HG03439 (cell line): ENCODE measurements at regions not wholly inside any gene's neighbourhood (a gene's known extent, or its start where the extent isn't known, plus 50 kb on each side); places are given as distances from the start of the nearest gene placed in this dataset.

Experiments used
- ATAC-seq: cut with Tn5 transposase; IDR thresholded peaks from one replicate; pipeline ENCODE4 v1.9.1; 2021; ENCODE audit warnings: mild to moderate bottlenecking, moderate library complexity; ENCODE audit not compliant: unreplicated experiment

GRCh38 chr12:75908961-75909605, 122.5 kb downstream of the PHLDA1 start:
- ATAC-seq, result no peak

GRCh38 chr12:75905922-75906321, 125.7 kb downstream of the PHLDA1 start:
- ATAC-seq, result no peak

- no peak for ATAC-seq
Observed at GRCh38 chr12:75900781-75901254, 130.8 kb downstream of the PHLDA1 start.

- no peak for ATAC-seq
Observed at GRCh38 chr12:75900226-75900625, 131.3 kb downstream of the PHLDA1 start.

- no peak for ATAC-seq
Observed at GRCh38 chr12:75894965-75895754, 136.4 kb downstream of the PHLDA1 start.

- no peak for ATAC-seq
Observed at GRCh38 chr12:75893765-75894164, 137.8 kb downstream of the PHLDA1 start.

GRCh38 chr12:75892731-75893408, 138.7 kb downstream of the PHLDA1 start:
- no peak for ATAC-seq

- ATAC-seq, result no peak
Observed at GRCh38 chr12:75891072-75891471, 140.5 kb downstream of the PHLDA1 start.

- no peak for ATAC-seq
Observed at GRCh38 chr12:75890660-75891059, 140.9 kb downstream of the PHLDA1 start.

- no peak for ATAC-seq
Observed at GRCh38 chr12:75890141-75890540, 141.4 kb downstream of the PHLDA1 start.

GRCh38 chr12:75888874-75889613, 142.5 kb downstream of the PHLDA1 start:
- no peak for ATAC-seq

GRCh38 chr12:75888399-75888798, 143.2 kb downstream of the PHLDA1 start:
- ATAC-seq, result no peak

GRCh38 chr12:75887979-75888378, 143.6 kb downstream of the PHLDA1 start:
- no peak for ATAC-seq

GRCh38 chr12:75884465-75884985, 147.1 kb downstream of the PHLDA1 start:
- no peak for ATAC-seq

- no peak for ATAC-seq
Observed at GRCh38 chr12:75883241-75883640, 148.3 kb downstream of the PHLDA1 start.

- no peak for ATAC-seq
Observed at GRCh38 chr12:75882421-75882820, 149.2 kb downstream of the PHLDA1 start.

GRCh38 chr12:75881920-75882319, 149.7 kb downstream of the PHLDA1 start:
- no peak for ATAC-seq

- no peak for ATAC-seq
Observed at GRCh38 chr12:75877763-75878621, 153.6 kb downstream of the PHLDA1 start.

- ATAC-seq, result no peak
Observed at GRCh38 chr12:75876832-75877762, 154.5 kb downstream of the PHLDA1 start.
